Posterior vena cava (tissue), 2 donors: ENCODE measurements at regions not wholly inside any gene's neighbourhood (a gene's known extent, or its start where the extent isn't known, plus 50 kb on each side); places are given as distances from the start of the nearest gene placed in this dataset.

Source experiments
- DNase-seq: peaks from one replicate; pipeline ENCODE4 v3.0.0-alpha.2; 2020; ENCODE audit warnings: low spot score
- intact Hi-C, 2 donors: fragments of 100-400 bp; cut with DNase I; formaldehyde crosslinking; loops; one replicate each; pipeline versions ENCODE4 v1.14.1 to v1.14.2; 2022 to 2023
- donor health status: DM: yes; HTN: yes; CAD: no.
- donor health status: DM: yes; HTN: yes; CAD: no.

- no peak for DNase-seq
- intact Hi-C loops, result no loop called here
These were observed 379.6 kb downstream of the TTLL7 start for GRCh38 chr1:83619170-83619896.

GRCh38 chr1:83617883-83618282, 381.0 kb downstream of the TTLL7 start:
- intact Hi-C loops, result no loop called here
- DNase-seq, result no peak

GRCh38 chr1:83615370-83615769, 383.6 kb downstream of the TTLL7 start:
- DNase-seq, result no peak
- intact Hi-C loops, result no loop called here

- intact Hi-C loops, result no loop called here
- DNase-seq, result no peak
These were observed 392.4 kb downstream of the TTLL7 start for GRCh38 chr1:83606416-83606955.

GRCh38 chr1:83596331-83596730, 402.6 kb downstream of the TTLL7 start:
- intact Hi-C loops, result no loop called here
- no peak for DNase-seq

GRCh38 chr1:83593073-83593472, 405.9 kb downstream of the TTLL7 start:
- no peak for DNase-seq
- intact Hi-C loops, result no loop called here

- intact Hi-C loops, result no loop called here
- no peak for DNase-seq
These were observed 410.8 kb downstream of the TTLL7 start for GRCh38 chr1:83588140-83588539.

- DNase-seq, result no peak
- intact Hi-C loops, result no loop called here
These were observed 415.4 kb downstream of the TTLL7 start for GRCh38 chr1:83583351-83584014.

GRCh38 chr1:83581747-83582146, 417.2 kb downstream of the TTLL7 start:
- intact Hi-C loops, result no loop called here
- DNase-seq, result no peak

GRCh38 chr1:83574791-83575190, 424.1 kb downstream of the TTLL7 start:
- no peak for DNase-seq
- intact Hi-C loops, result no loop called here

GRCh38 chr1:83573776-83574175, 425.2 kb downstream of the TTLL7 start:
- no peak for DNase-seq
- intact Hi-C loops, result no loop called here

- intact Hi-C loops, result no loop called here
- DNase-seq, result no peak
These were observed 427.4 kb downstream of the TTLL7 start for GRCh38 chr1:83571536-83571935.

- DNase-seq, result no peak
- intact Hi-C loops, result no loop called here
These were observed 437.6 kb downstream of the TTLL7 start for GRCh38 chr1:83561346-83561745.

GRCh38 chr1:83559129-83559840, 439.6 kb downstream of the TTLL7 start:
- DNase-seq, result no peak
- intact Hi-C loops, result no loop called here

- intact Hi-C loops, result no loop called here
- DNase-seq, result no peak
These were observed 443.1 kb downstream of the TTLL7 start for GRCh38 chr1:83555871-83556270.

GRCh38 chr1:83554174-83554573, 444.8 kb downstream of the TTLL7 start:
- no peak for DNase-seq
- intact Hi-C loops, result no loop called here

- DNase-seq, result no peak
- intact Hi-C loops, result no loop called here
These were observed 446.1 kb downstream of the TTLL7 start for GRCh38 chr1:83552820-83553219.

GRCh38 chr1:83548311-83548710, 450.6 kb downstream of the TTLL7 start:
- no peak for DNase-seq
- intact Hi-C loops, result no loop called here

- intact Hi-C loops, result no loop called here
- DNase-seq, result no peak
These were observed 451.0 kb downstream of the TTLL7 start for GRCh38 chr1:83547901-83548300.

- DNase-seq, result no peak
- intact Hi-C loops, result no loop called here
These were observed 452.1 kb downstream of the TTLL7 start for GRCh38 chr1:83546874-83547273.
